Effector memory CD8-positive, alpha-beta T cell (primary cell): ENCODE measurements at regions not wholly inside any gene's neighbourhood (a gene's known extent, or its start where the extent isn't known, plus 50 kb on each side); places are given as distances from the start of the nearest gene placed in this dataset.
A peak's percentile ranks its signal among the peaks of the same experiment; 100 is the strongest.
"Not testable (repeated sequence)": the region's sequence is repeated elsewhere in the genome, so short reads cannot be mapped to it uniquely, and the experiment has no call there.

Experiments
- ATAC-seq: fragments of 150-1000 bp; cut with Tn5 transposase; replicated peaks from 2 replicates; pipeline ENCODE4 v1.10.0; 2021; ENCODE audit warnings: mild to moderate bottlenecking, moderate library complexity
- DNase-seq, 3 experiments: peaks; one replicate each; pipeline ENCODE4 v3.0.0; 2021
- H3K27ac Mint-ChIP-seq, 2 donors: one replicate each; pipeline ENCODE4 v1.8.0; 2022; ENCODE audit warnings: mild to moderate bottlenecking in 2 of 2, mixed read lengths in 2 of 2, moderate library complexity in 2 of 2
- H3K27me3 Mint-ChIP-seq, 2 donors: one replicate each; pipeline ENCODE4 v1.8.0; 2022; ENCODE audit warnings: mixed read lengths in 2 of 2
- H3K36me3 Mint-ChIP-seq: one replicate; pipeline ENCODE4 v1.8.0; 2022; ENCODE audit warnings: mild to moderate bottlenecking, moderate library complexity, mixed read lengths; ENCODE audit not compliant: insufficient read depth
- H3K4me1 Mint-ChIP-seq, 2 donors: one replicate each; pipeline ENCODE4 v1.8.0; 2022; ENCODE audit warnings: low read depth in 2 of 2, mixed read lengths in 2 of 2
- H3K4me3 Mint-ChIP-seq, 2 donors: one replicate each; pipeline ENCODE4 v1.8.0; 2022; ENCODE audit warnings: mild to moderate bottlenecking in 2 of 2, mixed read lengths in 2 of 2, moderate library complexity in 2 of 2
- H3K9me3 Mint-ChIP-seq, 2 donors: one replicate each; pipeline ENCODE4 v1.8.0; 2022; ENCODE audit warnings: mixed read lengths in 2 of 2

DNA sequence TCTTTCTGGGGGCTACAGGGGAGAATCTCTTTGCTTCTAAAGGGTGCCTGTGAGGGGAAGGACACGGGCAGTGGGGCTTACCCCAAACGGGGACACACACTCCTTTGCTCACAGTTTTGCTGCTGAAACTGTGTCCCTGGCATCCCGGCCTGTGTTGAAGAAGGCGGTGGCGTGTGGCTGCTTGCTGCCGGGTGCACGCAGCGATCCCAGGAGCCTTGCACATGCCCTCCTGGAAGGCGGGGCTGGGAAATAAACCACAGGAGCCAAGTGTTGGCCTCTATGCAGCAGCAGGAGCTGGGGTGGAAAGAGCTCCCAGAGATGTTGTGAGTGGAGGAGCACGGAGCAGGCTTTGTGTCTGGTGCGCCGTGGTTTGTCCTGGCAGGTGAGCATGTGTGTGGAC lies 131.0 kb upstream of the CIBAR2 start:
- Mint-ChIP-seq H3K36me3 (no peaks in the 10 kb centered on the region), H3K27me3 (peaks cover 22 to 53% of the 10 kb centered on the region in 2 donors), H3K4me3 (no peak overlapping the region), H3K4me1 (peaks cover 4% of the 10 kb centered on the region in 2 donors), H3K9me3 (no peaks in the 10 kb centered on the region), H3K27ac (no peak overlapping the region)
- ATAC-seq, result no peak
- no peak for DNase-seq

DNA sequence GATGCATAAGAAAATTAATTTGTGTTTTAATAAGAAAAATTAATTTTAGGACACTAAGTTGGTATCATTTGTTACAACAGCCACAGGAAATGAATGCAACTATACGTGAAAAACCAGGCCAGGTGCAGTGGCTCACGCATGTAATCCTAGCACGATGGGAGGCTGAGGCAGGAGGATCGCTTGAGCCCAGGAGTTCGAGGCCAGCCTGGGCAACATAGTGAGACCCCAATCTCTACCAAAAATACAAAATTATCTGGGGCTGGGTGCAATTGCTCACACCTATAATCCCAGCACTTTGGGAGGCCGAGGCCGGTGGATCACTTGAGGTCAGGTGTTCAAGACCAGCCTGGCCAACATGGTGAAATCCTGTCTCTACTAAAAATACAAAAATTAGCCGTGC lies 132.2 kb upstream of the CIBAR2 start:
- not testable (repeated sequence) for DNase-seq, H3K4me3 Mint-ChIP-seq, ATAC-seq, H3K36me3 Mint-ChIP-seq, H3K27ac Mint-ChIP-seq, H3K9me3 Mint-ChIP-seq, H3K4me1 Mint-ChIP-seq
- peaks cover 25 to 47% of the 10 kb centered on the region in 2 donors for H3K27me3 Mint-ChIP-seq

DNA sequence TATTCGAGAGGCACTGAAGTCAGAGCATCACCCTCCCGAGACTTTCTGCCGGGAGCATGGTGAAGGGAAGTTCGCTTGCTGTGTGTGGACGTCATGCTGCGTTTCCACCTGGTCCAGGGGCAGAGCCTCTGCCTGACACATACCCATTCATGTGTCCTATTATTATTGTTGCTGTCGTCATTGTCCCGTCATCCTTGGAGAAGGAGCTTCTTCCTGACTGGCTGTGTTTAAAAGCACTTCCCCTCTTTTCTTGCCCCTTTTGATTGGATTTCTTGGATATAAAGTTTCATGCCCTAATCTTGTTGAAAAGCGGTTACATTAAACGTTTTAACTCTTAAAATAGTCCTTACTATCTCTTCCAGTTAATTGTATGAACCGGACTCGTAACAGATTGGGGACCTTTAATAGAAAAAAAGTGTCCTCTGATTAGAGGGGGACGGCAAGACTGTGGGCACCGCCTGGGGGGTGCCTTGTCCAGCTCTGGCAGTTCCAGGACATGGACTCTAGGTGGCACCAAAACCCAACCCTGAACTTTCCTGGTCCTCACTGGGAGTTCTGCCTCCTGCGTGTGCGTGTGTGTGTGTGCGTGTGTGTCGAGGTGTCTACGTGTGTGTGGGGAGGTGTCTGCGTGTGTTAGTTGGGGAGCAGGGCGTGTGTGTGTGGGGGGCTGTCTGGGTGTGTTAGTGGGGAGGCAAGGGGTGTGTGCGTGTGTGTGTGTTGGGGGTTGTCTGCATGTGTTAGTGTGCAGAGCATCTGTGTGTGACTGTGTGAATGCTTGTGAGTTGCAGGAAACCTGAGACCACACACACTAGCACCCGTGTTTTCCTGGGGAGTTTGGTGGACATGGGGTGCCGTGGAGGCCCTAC lies 133.3 kb upstream of the CIBAR2 start:
- DNase-seq, result peak; percentile 32 to 45 (median 40)
- Mint-ChIP-seq H3K27ac (peak overlapping the region in 1 of 2 donors; percentile 10), H3K36me3 (no peaks in the 10 kb centered on the region), H3K9me3 (no peaks in the 10 kb centered on the region), H3K4me3 (peak overlapping the region in 1 of 2 donors; percentile 41), H3K27me3 (peaks cover 14 to 36% of the 10 kb centered on the region in 2 donors), H3K4me1 (peaks cover 4% of the 10 kb centered on the region in 2 donors)
- ATAC-seq, result peak; percentile 73

DNA sequence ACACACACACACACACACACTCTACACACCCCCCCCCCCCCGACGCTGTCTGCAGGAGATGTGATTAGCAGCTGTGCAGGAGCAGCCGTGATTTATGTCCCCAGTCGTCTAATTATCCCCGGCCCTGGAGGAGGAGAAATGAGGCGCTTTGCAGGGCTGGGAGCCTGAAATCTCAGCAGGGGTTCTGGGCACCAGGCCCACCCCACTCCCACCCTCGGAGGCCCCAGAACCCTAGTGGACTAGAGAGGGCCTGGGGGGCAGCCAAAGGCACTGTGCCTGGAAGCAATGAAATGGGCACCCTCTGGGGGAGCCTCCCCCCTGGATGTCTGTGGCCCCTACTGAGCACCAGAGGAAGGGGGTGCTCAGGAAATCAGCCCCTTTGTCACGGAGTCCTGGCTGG lies 134.2 kb upstream of the CIBAR2 start:
- no peaks in the 10 kb centered on the region for H3K36me3 Mint-ChIP-seq
- DNase-seq, result no peak
- H3K4me1 Mint-ChIP-seq, result peaks cover 4% of the 10 kb centered on the region in 2 donors
- no peak overlapping the region for H3K4me3 Mint-ChIP-seq
- H3K27ac Mint-ChIP-seq, result no peak overlapping the region
- peaks cover 13 to 33% of the 10 kb centered on the region in 2 donors for H3K27me3 Mint-ChIP-seq
- no peak for ATAC-seq
- no peaks in the 10 kb centered on the region for H3K9me3 Mint-ChIP-seq

DNA sequence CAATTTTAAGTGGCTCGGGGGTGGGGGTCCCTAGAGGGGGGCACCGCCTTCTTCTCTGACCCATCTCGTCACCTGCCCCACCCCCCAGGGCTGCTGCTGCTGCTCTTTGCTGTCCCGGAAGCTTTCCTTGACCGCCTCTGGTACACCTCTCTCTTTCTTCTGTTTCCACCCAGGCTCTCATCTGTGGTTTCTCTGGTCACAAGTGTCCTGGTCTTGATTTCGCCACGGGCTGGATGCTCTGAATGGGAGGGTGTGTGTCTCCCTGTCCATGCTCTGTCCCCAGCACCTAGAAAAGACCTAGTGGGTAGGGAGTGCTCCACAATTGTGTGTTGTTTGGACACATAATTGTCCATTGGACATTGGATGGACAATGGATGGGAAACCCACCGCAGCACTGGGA lies 134.7 kb upstream of the CIBAR2 start:
- no peak overlapping the region for H3K4me3 Mint-ChIP-seq
- peaks cover 13 to 33% of the 10 kb centered on the region in 2 donors for H3K27me3 Mint-ChIP-seq
- peaks cover 4% of the 10 kb centered on the region in 2 donors for H3K4me1 Mint-ChIP-seq
- no peak for ATAC-seq
- H3K9me3 Mint-ChIP-seq, result no peaks in the 10 kb centered on the region
- DNase-seq, result no peak
- no peaks in the 10 kb centered on the region for H3K36me3 Mint-ChIP-seq
- no peak overlapping the region for H3K27ac Mint-ChIP-seq

DNA sequence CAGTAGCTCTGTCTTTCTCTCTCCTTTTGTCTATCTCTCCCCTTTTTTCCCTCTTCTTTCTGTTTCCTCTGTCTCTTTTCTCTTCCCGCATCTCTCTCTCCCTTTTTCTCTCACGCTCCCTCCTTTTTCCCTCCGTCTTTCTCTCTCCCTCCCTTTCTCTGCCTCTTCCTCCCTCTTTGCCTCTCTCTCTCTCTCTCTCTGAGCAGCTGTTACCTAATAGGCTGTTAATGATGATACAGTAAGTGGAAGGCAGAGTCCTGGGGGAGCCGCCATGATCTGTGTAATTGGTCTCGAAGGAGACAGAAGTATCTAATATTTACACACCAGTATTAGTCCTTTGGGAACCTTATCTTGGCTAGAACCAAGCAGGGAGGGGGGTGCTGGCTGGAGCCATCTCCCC lies 136.1 kb upstream of the CIBAR2 start:
- ATAC-seq (no peak), DNase-seq (no peak)
- H3K36me3 Mint-ChIP-seq, result no peaks in the 10 kb centered on the region
- peaks cover 4% of the 10 kb centered on the region in 2 donors for H3K4me1 Mint-ChIP-seq
- H3K9me3 Mint-ChIP-seq, result no peaks in the 10 kb centered on the region
- H3K27ac Mint-ChIP-seq, result no peak overlapping the region
- no peak overlapping the region for H3K4me3 Mint-ChIP-seq
- peaks cover 13 to 33% of the 10 kb centered on the region in 2 donors for H3K27me3 Mint-ChIP-seq

DNA sequence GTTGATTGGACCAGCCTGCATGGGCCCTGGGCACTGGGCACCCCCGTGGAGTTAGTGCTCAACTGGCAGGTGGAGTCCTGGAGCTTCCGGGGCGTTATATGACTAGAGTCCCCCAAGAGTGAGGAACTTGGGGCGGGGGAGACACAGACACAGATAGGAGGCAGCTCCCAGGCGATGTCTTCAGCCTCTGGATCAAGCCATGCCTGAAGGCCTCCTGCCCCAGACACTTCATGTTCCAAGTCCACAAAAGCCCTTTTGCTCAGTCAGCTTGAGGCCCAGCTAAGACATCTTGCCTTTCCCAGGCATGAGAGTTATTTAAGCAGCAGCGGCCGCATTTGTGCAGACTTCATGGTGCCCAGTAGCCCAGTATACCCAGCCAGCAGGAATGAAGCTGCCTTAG lies 136.6 kb upstream of the CIBAR2 start:
- DNase-seq, result no peak
- Mint-ChIP-seq H3K4me3 (no peak overlapping the region), H3K27me3 (peaks cover 13 to 33% of the 10 kb centered on the region in 2 donors), H3K9me3 (no peaks in the 10 kb centered on the region), H3K36me3 (no peaks in the 10 kb centered on the region), H3K27ac (no peak overlapping the region), H3K4me1 (peaks cover 4% of the 10 kb centered on the region in 2 donors)
- no peak for ATAC-seq

DNA sequence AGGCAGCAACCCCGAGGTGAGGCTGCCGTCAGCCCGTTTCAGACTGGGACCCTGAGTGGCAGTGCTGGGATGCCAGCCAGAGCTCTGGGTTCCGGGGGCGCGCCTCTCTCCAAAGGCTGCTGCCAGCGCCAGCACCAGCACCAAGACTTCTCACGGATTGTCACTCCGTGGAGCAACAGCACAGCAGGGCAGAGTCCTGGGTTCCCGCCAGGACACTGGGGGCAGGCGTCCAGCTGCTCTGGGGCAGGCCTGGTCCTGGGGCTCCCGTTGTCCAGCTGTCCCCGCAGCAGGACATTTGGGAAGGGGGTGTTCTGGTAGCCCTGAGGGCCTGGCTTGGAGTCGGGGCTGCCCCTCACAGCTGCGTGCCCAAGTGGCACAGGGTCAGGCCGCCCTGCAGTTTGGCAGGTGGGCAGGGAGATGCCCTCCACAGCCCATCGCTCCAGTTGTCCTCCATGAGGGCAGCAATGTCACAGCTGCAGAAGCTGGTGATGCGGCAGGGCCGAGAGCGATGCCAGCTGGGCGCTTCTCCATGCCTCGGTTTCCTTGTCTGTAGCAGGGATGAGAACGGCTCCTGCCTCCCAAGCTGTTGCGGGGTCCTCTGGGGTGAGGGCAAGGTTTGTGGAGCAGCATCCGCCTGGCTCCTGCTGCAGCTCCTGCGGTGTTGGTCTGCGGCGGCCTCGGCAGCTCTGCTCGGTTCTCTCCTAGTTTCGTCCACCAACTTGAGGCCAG lies 137.3 kb upstream of the CIBAR2 start:
- ATAC-seq (no peak), DNase-seq (no peak)
- peaks cover 13 to 33% of the 10 kb centered on the region in 2 donors for H3K27me3 Mint-ChIP-seq
- no peak overlapping the region for H3K4me3 Mint-ChIP-seq
- H3K9me3 Mint-ChIP-seq, result no peaks in the 10 kb centered on the region
- no peaks in the 10 kb centered on the region for H3K36me3 Mint-ChIP-seq
- H3K4me1 Mint-ChIP-seq, result peaks cover 4% of the 10 kb centered on the region in 2 donors
- H3K27ac Mint-ChIP-seq, result no peak overlapping the region

DNA sequence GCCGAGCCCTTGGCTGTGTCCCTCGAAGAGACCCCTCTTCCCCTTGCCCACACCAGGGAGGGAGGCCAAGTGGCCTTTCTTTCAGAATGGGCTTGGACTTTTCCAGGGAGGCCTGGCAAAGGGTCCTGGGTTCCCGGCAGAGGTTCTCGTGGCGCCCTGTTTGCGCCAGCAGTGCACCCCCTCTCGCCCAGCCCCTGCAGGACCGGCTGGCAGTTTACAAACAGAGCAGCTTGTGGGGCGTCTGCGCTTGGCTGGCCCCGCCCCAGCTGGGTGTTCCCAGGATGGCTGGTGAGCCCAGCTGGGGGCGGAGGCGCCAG lies 137.8 kb upstream of the CIBAR2 start:
- ATAC-seq (no peak), DNase-seq (no peak)
- Mint-ChIP-seq H3K4me3 (no peak overlapping the region), H3K9me3 (no peaks in the 10 kb centered on the region), H3K27ac (no peak overlapping the region), H3K4me1 (peaks cover 4% of the 10 kb centered on the region in 2 donors), H3K27me3 (peaks cover 13 to 33% of the 10 kb centered on the region in 2 donors), H3K36me3 (no peaks in the 10 kb centered on the region)

DNA sequence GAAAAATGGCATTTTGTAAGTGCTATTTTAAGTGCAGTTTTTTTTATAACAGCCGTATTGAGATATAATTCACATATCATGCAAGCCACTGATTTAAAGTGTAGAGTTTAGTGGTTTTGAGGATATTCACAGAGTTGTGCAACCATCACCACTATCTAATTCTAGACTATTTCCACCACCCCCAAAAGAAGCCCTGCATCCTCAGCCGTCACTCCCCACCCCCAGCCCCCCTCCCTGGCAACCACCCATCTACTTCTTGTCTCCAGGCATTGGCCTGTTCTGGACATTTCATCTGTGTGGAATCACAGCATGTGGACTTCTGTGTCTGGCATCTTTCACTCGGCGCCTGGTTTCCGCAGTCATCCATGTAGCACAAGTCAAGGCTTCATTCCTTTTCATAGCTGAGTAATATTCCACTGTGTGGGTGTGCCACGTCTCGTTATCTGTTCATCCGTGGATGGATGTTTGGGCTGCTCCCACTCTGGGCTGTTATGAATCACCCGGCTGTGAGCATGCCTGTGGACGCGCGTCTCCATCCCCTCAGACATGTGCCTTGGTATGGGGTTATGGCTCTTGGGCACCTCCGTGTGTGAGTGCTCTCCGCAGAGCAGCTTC lies 138.4 kb upstream of the CIBAR2 start:
- H3K27ac Mint-ChIP-seq, result no peak overlapping the region
- H3K36me3 Mint-ChIP-seq, result no peaks in the 10 kb centered on the region
- H3K27me3 Mint-ChIP-seq, result peaks cover 13 to 27% of the 10 kb centered on the region in 2 donors

DNA sequence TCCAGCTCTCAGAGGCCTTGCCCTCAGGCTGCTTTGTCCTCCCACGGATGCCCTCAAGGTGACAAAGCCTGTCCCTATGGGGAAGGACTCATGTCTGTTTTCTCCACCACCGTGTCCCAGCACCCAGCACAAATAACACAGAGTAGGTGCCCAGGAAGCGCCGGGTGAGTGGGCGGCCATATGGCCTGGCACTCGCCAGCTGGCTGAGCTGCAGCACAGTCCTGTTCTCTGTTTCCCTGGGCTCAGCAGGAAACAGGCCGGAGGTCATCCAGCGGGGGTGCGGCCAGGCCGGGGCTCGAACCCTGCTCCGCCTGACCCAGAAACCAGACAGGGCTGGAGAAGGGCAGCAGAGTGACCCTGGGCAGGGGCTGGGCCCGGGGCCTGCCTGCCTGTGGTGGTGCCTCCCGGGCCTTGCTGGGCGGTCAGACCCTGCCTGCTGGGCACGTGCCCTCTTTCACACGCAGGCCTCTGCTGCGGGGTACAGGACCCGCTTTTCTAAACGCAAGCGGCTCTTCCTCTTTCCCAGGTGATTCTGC lies 139.0 kb upstream of the CIBAR2 start:
- Mint-ChIP-seq H3K27ac (no peak overlapping the region), H3K9me3 (no peaks in the 10 kb centered on the region), H3K4me3 (no peak overlapping the region), H3K36me3 (no peaks in the 10 kb centered on the region), H3K4me1 (no peaks in the 10 kb centered on the region), H3K27me3 (peaks cover 13 to 23% of the 10 kb centered on the region in 2 donors)
- ATAC-seq (no peak), DNase-seq (no peak)

More for the DNA sequence above, 138.4 kb upstream of the CIBAR2 start:
- Mint-ChIP-seq H3K4me3 (no peak overlapping the region), H3K4me1 (peaks cover 2% of the 10 kb centered on the region in 2 donors), H3K9me3 (no peaks in the 10 kb centered on the region)
- no peak for DNase-seq
- no peak for ATAC-seq

DNA sequence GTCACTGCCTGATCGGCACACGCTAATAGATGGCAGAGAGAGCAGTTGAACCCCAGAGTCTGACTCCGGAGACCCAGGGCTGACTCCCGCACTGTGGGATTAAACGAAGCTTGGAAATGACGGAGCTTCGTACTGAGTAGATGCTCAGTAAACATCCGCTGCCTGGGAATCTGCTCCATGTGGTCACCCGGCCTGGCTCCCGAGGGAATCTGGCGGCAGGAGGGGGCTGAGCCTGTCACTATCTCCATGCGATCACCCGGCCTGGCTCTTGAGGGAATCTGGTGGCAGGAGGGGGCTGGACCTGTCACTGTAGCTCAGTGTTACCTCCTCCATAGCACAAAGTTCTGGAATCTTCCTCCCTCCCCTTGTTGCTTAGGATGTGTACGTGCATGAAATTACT lies 139.7 kb upstream of the CIBAR2 start:
- H3K9me3 Mint-ChIP-seq, result no peaks in the 10 kb centered on the region
- ATAC-seq (no peak), DNase-seq (no peak)
- H3K36me3 Mint-ChIP-seq, result no peaks in the 10 kb centered on the region
- no peak overlapping the region for H3K4me3 Mint-ChIP-seq
- peaks cover 9 to 25% of the 10 kb centered on the region in 2 donors for H3K27me3 Mint-ChIP-seq
- H3K27ac Mint-ChIP-seq, result no peak overlapping the region
- no peaks in the 10 kb centered on the region for H3K4me1 Mint-ChIP-seq

DNA sequence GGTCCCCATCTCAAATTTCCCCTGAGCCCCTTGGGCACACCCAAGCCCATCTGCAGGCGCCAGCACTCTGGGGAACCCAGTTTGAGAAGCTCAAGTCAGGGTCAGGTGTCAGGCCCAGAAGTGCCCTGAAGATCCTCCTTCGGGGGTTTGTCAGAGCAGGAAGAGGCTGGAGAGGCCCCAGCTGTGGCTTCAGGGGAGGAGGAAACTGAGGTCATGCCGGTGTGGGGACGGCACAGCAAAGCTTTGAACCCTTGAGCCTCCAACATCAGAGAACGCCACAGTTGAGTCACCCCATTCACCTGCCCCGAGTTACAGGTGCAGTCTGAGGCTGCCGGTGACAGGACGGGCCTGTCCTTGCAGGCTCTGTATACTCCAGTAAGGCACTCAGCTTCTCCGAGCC lies 140.2 kb upstream of the CIBAR2 start:
- H3K36me3 Mint-ChIP-seq, result no peaks in the 10 kb centered on the region
- no peaks in the 10 kb centered on the region for H3K4me1 Mint-ChIP-seq
- no peak for DNase-seq
- H3K9me3 Mint-ChIP-seq, result no peaks in the 10 kb centered on the region
- H3K4me3 Mint-ChIP-seq, result no peak overlapping the region
- ATAC-seq, result no peak
- no peak overlapping the region for H3K27ac Mint-ChIP-seq
- H3K27me3 Mint-ChIP-seq, result peaks cover 7 to 25% of the 10 kb centered on the region in 2 donors
